ENCODE measurements at regions not wholly inside any gene's neighbourhood (a gene's known extent, or its start where the extent isn't known, plus 50 kb on each side); places are given as distances from the start of the nearest gene placed in this dataset.

DNA sequence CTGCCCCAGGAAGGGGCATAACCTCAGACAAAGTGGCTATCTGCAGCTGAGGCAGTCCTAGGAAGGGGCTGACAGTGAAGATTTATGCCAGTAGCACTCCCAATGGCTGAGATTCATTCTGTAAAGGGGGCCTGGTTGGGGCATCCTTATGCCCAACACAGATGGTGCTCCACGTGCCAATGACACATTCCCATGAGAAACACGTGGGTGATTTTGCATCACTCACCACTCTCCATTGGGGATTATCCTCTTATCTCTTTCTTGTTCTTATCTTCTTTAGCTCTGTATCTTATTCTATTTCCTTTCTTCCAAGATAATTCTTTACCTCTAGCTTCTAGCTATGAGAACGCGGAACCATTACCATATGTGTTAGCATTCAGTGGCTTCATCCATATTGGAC, 194.0 kb upstream of the TUT7 start:
- Histone ChIP-seq H3K27ac (ENCODE audit: low read length) (no peak overlapping the region), H3K27me3 (ENCODE audit: insufficient read depth, low read length) (no peaks in the 10 kb centered on the region), H3K36me3 (ENCODE audit: insufficient read depth, low read depth, low read length) (no peaks in the 10 kb centered on the region), H3K4me1 (ENCODE audit: insufficient read depth, low read length) (peaks cover 21% of the 10 kb centered on the region), H3K9ac (ENCODE audit: low read depth, low read length) (no peak overlapping the region), H3K4me3 (ENCODE audit: low read length) (no peak overlapping the region), H3K9me3 (ENCODE audit: insufficient read depth, low read depth, low read length) (no peaks in the 10 kb centered on the region)

DNA sequence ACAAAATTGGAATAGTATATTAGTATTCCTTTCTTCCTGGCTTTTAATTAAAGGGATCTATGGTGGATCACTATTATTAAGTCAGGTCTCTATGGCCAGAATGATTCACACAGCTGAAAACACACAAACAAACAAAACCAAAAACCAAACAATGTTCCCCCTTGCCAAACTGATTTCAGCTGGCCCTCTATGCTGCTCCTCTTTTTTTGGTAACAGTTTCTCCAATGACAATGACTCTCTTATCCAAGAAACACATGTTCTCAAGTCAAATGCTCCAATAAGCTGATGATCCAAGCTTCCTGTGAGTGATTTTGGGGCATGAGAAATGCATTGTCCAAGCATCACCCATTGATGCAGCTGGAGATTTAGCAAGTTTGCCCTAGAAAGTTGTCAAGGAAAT, 193.4 kb upstream of the TUT7 start:
- H3K9ac ChIP-seq (ENCODE audit: low read depth, low read length): no peak overlapping the region
- no peaks in the 10 kb centered on the region for H3K9me3 ChIP-seq (ENCODE audit: insufficient read depth, low read depth, low read length)
- no peak overlapping the region for H3K4me3 ChIP-seq (ENCODE audit: low read length)
- no peaks in the 10 kb centered on the region for H3K36me3 ChIP-seq (ENCODE audit: insufficient read depth, low read depth, low read length)
- H3K27ac ChIP-seq (ENCODE audit: low read length): no peak overlapping the region
- H3K27me3 ChIP-seq (ENCODE audit: insufficient read depth, low read length): no peaks in the 10 kb centered on the region
- H3K4me1 ChIP-seq (ENCODE audit: insufficient read depth, low read length): peaks cover 21% of the 10 kb centered on the region

DNA sequence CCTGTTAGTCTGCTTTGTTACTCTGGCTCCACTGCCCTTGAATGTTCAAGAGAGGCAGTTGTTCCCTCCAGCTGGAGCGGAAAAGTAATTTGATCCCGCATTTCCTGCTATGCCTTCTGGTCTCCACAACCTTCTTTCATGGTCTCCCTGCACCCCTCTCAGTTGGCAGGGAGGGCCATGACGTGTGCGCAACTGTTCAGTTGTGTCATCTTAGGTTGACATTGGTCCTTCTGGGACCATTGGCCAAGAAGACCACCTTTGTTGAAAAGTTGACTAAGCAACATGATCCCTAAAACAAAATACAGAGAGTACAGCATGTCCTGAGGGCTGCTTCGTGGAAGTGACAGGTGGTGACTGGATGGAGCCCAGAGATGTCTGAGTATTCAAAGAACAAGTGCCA, 192.5 kb upstream of the TUT7 start:
- Histone ChIP-seq H3K4me3 (ENCODE audit: low read length) (peak overlapping the region; percentile 2; the same call in 1 of the 2 replicates), H3K27me3 (ENCODE audit: insufficient read depth, low read length) (no peaks in the 10 kb centered on the region), H3K36me3 (ENCODE audit: insufficient read depth, low read depth, low read length) (no peaks in the 10 kb centered on the region), H3K27ac (ENCODE audit: low read length) (no peak overlapping the region), H3K9me3 (ENCODE audit: insufficient read depth, low read depth, low read length) (no peaks in the 10 kb centered on the region), H3K9ac (ENCODE audit: low read depth, low read length) (no peak overlapping the region), H3K4me1 (ENCODE audit: insufficient read depth, low read length) (peaks cover 23% of the 10 kb centered on the region)

DNA sequence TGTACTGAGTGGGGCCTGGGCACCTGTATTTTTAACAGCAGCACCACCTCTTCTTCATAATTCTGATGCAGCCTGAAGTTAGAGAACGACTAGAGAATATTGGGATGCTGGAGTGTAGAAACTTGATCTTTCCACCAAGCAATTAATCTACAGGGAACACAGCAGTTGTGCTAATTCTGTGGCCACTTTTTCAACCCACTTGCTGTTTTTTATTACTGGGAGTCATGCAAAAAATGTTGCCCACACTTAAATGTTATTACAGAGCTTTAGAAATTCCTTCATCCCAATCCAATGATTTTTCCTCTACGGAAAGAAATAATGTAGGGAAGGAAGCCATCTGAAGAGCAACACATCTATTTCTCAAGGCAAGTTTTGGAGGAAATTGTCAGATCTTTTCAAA, 190.9 kb upstream of the TUT7 start:
- Histone ChIP-seq H3K9me3 (ENCODE audit: insufficient read depth, low read depth, low read length) (no peaks in the 10 kb centered on the region), H3K27me3 (ENCODE audit: insufficient read depth, low read length) (no peaks in the 10 kb centered on the region), H3K36me3 (ENCODE audit: insufficient read depth, low read depth, low read length) (no peaks in the 10 kb centered on the region), H3K4me3 (ENCODE audit: low read length) (0 out of 2 replicates have a peak overlapping the region, but pooled peaks have one; percentile 19), H3K27ac (ENCODE audit: low read length) (no peak overlapping the region), H3K9ac (ENCODE audit: low read depth, low read length) (no peak overlapping the region), H3K4me1 (ENCODE audit: insufficient read depth, low read length) (peaks cover 29% of the 10 kb centered on the region)

DNA sequence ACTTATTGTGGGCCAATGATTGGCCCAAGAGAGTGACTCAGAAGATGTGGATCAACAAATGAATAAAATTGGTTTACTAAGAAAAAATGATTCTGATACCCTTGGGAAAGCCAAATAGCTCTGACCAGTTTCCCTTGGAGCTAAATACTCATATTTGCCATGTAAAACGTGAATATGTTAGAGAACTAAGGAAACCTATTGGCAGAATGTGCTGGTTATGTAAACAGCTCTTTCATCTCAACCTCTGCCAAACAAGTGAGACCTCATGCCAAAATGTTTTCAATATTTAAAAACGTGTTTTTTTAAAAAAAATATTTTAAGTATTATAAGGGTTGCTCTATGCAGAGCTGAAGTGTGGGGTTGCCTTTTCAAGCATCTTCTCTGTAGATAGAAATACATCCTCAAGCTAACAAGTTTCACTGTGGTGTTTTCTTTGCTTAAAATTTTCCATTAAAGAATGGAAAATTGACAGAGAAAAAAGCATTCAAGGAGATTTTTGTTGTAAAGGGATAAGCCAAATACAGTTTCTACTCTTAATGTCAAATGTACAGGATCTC, 186.9 kb upstream of the TUT7 start:
- Histone ChIP-seq H3K36me3 (ENCODE audit: insufficient read depth, low read depth, low read length) (no peaks in the 10 kb centered on the region), H3K27ac (ENCODE audit: low read length) (no peak overlapping the region), H3K4me3 (ENCODE audit: low read length) (no peak overlapping the region), H3K4me1 (ENCODE audit: insufficient read depth, low read length) (peaks cover 19% of the 10 kb centered on the region), H3K9me3 (ENCODE audit: insufficient read depth, low read depth, low read length) (no peaks in the 10 kb centered on the region), H3K27me3 (ENCODE audit: insufficient read depth, low read length) (no peaks in the 10 kb centered on the region), H3K9ac (ENCODE audit: low read depth, low read length) (no peak overlapping the region)

DNA sequence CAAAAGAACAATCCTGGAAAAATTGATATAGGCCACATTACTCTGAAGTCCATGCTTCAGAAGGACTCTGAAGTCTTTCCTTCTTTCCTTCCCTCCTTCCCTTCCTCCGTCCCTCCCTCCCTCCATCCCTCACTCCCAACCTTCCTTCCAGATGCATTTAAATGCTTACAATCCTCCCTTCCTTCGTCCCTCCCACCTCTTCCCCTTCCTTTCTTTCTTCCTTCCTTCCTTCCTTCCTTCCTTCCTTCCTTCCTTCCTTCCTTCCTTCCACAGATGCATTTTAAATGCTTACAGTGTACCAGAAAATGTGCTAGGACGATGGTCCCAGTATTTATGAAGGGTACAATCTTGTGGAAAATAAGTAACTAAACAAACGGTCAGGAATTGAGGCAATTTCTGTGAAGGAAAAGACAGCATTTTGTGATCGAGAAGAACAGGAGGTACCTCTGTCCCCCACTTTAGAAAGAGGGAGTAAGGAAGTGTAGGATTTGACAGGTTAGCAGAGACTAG, 181.3 kb upstream of the TUT7 start:
- Histone ChIP-seq H3K27me3 (ENCODE audit: insufficient read depth, low read length) (no peaks in the 10 kb centered on the region), H3K4me1 (ENCODE audit: insufficient read depth, low read length) (peaks cover 8% of the 10 kb centered on the region; the same call in 1 of the 2 replicates), H3K27ac (ENCODE audit: low read length) (no peak overlapping the region), H3K4me3 (ENCODE audit: low read length) (no peak overlapping the region), H3K9ac (ENCODE audit: low read depth, low read length) (no peak overlapping the region), H3K36me3 (ENCODE audit: insufficient read depth, low read depth, low read length) (no peaks in the 10 kb centered on the region), H3K9me3 (ENCODE audit: insufficient read depth, low read depth, low read length) (no peaks in the 10 kb centered on the region)

DNA sequence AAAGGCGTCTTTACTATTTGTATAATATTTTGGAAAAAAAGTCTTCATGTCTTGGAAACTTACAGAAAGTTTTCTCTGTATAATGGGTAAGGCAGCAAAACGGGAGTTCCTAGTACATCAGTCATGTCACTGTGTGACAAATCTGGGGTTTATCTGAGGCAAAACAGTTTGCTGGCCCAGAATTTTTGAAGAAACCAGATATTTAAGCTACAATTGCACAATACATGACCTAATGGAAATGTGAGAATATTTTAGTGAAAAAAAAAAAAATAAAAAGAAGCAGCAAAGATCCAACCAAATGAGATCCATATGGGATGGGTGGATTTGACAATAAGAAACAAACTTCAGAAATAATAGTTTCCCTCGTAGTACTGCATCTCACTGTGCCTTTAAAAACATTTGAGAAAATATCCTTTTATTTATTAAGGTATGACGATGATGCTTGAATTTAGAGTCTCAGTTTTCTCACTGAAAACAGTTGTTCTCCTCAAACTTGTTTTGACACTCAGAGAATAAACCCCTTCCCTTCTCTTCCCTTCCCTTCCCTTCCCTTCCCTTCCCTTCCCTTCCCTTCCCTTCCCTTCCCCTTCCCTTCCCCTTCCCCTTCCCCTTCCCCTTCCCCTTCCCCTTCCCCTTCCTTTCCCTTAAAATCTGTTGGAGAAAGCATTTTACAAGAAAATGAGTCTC, 180.5 kb upstream of the TUT7 start:
- H3K4me3 ChIP-seq (ENCODE audit: low read length): no peak overlapping the region
- H3K36me3 ChIP-seq (ENCODE audit: insufficient read depth, low read depth, low read length): no peaks in the 10 kb centered on the region
- no peaks in the 10 kb centered on the region for H3K27me3 ChIP-seq (ENCODE audit: insufficient read depth, low read length)
- no peak overlapping the region for H3K9ac ChIP-seq (ENCODE audit: low read depth, low read length)
- H3K9me3 ChIP-seq (ENCODE audit: insufficient read depth, low read depth, low read length): no peaks in the 10 kb centered on the region
- H3K27ac ChIP-seq (ENCODE audit: low read length): no peak overlapping the region
- H3K4me1 ChIP-seq (ENCODE audit: insufficient read depth, low read length): peaks cover 8% of the 10 kb centered on the region; the same call in 1 of the 2 replicates

DNA sequence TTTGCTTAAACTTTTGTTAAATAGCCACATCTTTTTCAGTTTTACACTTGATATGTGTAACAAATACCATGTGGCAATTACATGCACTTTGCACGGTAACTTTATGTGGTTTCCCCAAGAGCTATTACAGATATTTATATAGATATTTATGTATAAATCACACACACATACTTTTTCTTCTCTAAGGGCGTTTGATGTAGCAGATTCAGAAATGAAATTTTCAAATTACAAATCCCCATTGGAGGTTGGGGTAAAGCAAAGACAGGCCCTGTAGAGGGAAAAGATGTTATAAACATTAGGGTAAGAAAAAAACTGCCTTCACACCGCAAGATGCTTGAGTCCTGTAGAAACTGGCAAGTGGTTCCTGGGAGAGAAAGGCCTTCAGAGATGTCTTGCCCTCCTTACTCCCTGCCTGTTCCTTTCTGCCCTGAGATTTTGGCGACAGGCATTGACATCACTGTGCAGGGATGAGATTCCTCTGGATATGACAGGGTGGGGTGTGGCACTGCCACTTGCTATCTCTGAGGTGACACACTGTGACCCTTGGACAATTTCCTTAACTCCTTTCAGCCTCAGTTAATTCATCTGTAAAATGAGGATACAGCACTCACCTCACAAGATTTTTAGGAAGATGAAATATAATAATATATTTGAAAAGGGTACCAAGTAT, 177.9 kb upstream of the TUT7 start:
- no peak overlapping the region for H3K9ac ChIP-seq (ENCODE audit: low read depth, low read length)
- H3K27me3 ChIP-seq (ENCODE audit: insufficient read depth, low read length): no peaks in the 10 kb centered on the region
- no peak overlapping the region for H3K4me3 ChIP-seq (ENCODE audit: low read length)
- no peaks in the 10 kb centered on the region for H3K36me3 ChIP-seq (ENCODE audit: insufficient read depth, low read depth, low read length)
- no peaks in the 10 kb centered on the region for H3K9me3 ChIP-seq (ENCODE audit: insufficient read depth, low read depth, low read length)
- H3K4me1 ChIP-seq (ENCODE audit: insufficient read depth, low read length): peaks cover 8% of the 10 kb centered on the region; the same call in 1 of the 2 replicates
- H3K27ac ChIP-seq (ENCODE audit: low read length): no peak overlapping the region

DNA sequence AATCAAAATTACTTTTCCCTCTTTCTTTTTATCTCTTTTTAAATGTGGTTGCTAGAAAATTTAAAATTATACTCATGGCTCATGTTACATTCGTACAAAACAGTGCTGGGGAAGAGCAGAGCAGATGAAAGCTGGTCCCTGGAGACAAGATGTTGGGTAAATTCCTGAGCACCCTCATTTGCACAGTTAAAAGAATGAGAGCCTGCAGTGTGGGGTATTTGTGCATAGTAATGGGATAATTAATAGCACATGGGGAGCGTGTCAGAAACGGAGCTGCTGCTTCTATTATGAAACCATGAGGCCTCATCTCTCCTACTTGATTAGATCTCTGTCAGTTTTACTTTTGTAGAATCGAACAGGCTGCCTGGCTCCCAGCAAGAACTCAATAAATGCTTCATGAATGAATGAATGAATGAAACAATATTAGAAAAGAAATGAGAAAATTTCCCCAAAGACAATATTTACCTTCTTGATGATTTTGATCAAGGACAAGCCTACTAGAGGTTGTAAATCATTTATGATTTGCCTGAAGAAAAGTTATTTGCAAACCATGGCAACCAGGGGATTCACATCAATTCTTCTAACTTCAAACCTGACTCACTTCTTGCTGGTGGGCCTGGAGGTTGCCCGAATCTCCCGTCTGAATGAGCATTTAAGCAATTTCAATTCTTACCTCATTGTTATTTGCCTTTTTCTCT, 177.2 kb upstream of the TUT7 start:
- H3K9me3 ChIP-seq (ENCODE audit: insufficient read depth, low read depth, low read length): no peaks in the 10 kb centered on the region
- H3K4me1 ChIP-seq (ENCODE audit: insufficient read depth, low read length): peaks cover 8% of the 10 kb centered on the region; the same call in 1 of the 2 replicates
- no peak overlapping the region for H3K4me3 ChIP-seq (ENCODE audit: low read length)
- no peak overlapping the region for H3K9ac ChIP-seq (ENCODE audit: low read depth, low read length)
- no peaks in the 10 kb centered on the region for H3K36me3 ChIP-seq (ENCODE audit: insufficient read depth, low read depth, low read length)
- no peak overlapping the region for H3K27ac ChIP-seq (ENCODE audit: low read length)
- H3K27me3 ChIP-seq (ENCODE audit: insufficient read depth, low read length): no peaks in the 10 kb centered on the region

DNA sequence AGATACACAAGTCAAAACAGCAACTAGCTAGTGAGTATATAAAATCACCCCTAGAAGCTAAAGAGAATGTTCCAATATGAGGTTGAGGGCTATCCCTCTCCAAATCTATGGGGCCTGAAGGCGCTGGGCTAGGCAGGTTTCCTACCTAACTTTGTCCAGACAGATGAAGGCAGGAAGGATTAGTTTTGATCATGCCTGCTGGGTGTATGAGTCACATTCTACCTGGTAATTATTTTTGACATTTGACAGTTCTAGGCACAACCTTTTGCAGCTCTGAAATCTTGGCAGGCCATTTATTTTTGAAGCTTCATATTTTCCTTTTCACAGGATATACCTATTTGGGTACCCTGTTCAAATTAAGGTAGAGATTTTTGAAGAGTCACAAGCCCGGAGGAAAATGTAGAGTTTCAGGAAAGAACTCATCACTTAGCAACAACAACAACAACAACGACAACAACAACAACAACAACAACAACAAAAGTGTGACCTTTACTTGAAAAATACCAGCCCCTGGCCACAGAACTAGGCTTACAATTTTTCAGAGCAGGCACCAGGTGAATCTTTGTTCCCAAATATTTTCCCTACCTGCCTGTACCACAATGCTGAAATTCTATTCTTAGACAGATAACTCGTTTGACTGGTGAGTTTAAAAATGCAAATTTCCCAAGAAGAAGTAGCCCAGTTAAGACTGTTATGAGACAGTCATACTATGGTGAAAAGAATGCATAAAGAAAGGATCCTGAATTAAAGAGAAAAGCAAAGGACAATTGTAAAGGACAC, 175.5 kb upstream of the TUT7 start:
- no peak overlapping the region for H3K4me3 ChIP-seq (ENCODE audit: low read length)
- H3K9me3 ChIP-seq (ENCODE audit: insufficient read depth, low read depth, low read length): no peaks in the 10 kb centered on the region
- H3K9ac ChIP-seq (ENCODE audit: low read depth, low read length): no peak overlapping the region
- H3K4me1 ChIP-seq (ENCODE audit: insufficient read depth, low read length): peaks cover 8% of the 10 kb centered on the region; the same call in 1 of the 2 replicates
- H3K27me3 ChIP-seq (ENCODE audit: insufficient read depth, low read length): no peaks in the 10 kb centered on the region
- no peaks in the 10 kb centered on the region for H3K36me3 ChIP-seq (ENCODE audit: insufficient read depth, low read depth, low read length)
- H3K27ac ChIP-seq (ENCODE audit: low read length): no peak overlapping the region

DNA sequence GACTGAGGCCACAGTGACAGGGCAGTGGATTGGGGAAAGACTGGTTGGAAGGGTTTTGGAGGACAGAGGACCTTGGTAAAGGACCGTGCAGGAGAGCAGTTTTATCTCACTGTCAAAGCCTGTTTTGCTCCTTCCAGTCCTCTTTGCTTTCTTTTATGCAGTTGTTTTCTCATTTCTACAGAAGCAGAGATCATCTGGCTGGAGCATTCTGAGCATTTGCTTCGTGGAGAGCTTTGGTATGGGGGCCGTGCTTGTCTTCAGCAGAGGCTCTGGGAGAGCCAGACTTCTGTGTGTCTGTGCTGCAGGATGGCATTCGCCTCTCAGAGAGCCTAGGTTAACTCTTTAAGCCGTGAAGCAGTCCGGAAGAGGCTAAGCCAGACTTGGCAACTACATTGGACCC, 171.8 kb upstream of the TUT7 start:
- Histone ChIP-seq H3K9ac (ENCODE audit: low read depth, low read length) (no peak overlapping the region), H3K27ac (ENCODE audit: low read length) (no peak overlapping the region), H3K4me1 (ENCODE audit: insufficient read depth, low read length) (peaks cover 2% of the 10 kb centered on the region; the same call in 1 of the 2 replicates), H3K36me3 (ENCODE audit: insufficient read depth, low read depth, low read length) (no peaks in the 10 kb centered on the region), H3K9me3 (ENCODE audit: insufficient read depth, low read depth, low read length) (no peaks in the 10 kb centered on the region), H3K4me3 (ENCODE audit: low read length) (no peak overlapping the region), H3K27me3 (ENCODE audit: insufficient read depth, low read length) (no peaks in the 10 kb centered on the region)

Data from iPS-20b (cell line).